Adipocyte (in vitro differentiated cells): ENCODE measurements at regions not wholly inside any gene's neighbourhood (a gene's known extent, or its start where the extent isn't known, plus 50 kb on each side); places are given as distances from the start of the nearest gene placed in this dataset.

Source experiments
- DNase-seq: peaks from one replicate; pipeline ENCODE4 v3.0.0-alpha.2; 2015; ENCODE audit warnings: low read depth
- H3K27me3 ChIP-seq: replicated peaks from 2 replicates; pipeline ENCODE4 v1.7.0; 2013; ENCODE audit warnings: mild to moderate bottlenecking, low read length, moderate library complexity; ENCODE audit not compliant: control insufficient read depth, insufficient read depth
- H3K36me3 ChIP-seq: 2 replicates; pipeline ENCODE4 v1.7.0; 2013; ENCODE audit warnings: low read length, mild to moderate bottlenecking, moderate library complexity; ENCODE audit not compliant: control insufficient read depth, insufficient read depth, severe bottlenecking
- H3K4me1 ChIP-seq: 2 replicates; pipeline ENCODE4 v1.7.0; 2013; ENCODE audit warnings: mild to moderate bottlenecking, low read length, moderate library complexity; ENCODE audit not compliant: control insufficient read depth, insufficient read depth
- H3K4me3 ChIP-seq: 2 replicates; pipeline ENCODE4 v1.7.0; 2013; ENCODE audit warnings: mild to moderate bottlenecking, low read length, moderate library complexity
- H3K9ac ChIP-seq: 2 replicates; pipeline ENCODE4 v1.7.0; 2013; ENCODE audit warnings: mild to moderate bottlenecking, low read length, moderate library complexity
- H3K9me3 ChIP-seq: 2 replicates; pipeline ENCODE4 v1.7.0; 2013; ENCODE audit warnings: mild to moderate bottlenecking, low read length, moderate library complexity; ENCODE audit not compliant: control insufficient read depth

- Histone ChIP-seq H3K9me3 (no peaks in the 10 kb centered on the region), H3K27me3 (no peaks in the 10 kb centered on the region), H3K4me3 (no peak overlapping the region), H3K9ac (no peak overlapping the region), H3K4me1 (no peaks in the 10 kb centered on the region), H3K36me3 (no peaks in the 10 kb centered on the region)
- no peak for DNase-seq
Measured at GRCh38 chr9:26373616-26374015, 519.0 kb downstream of the CAAP1 start.

- Histone ChIP-seq H3K27me3 (no peaks in the 10 kb centered on the region), H3K9ac (no peak overlapping the region), H3K4me3 (no peak overlapping the region), H3K4me1 (no peaks in the 10 kb centered on the region), H3K36me3 (no peaks in the 10 kb centered on the region), H3K9me3 (no peaks in the 10 kb centered on the region)
- DNase-seq: no peak
Measured at GRCh38 chr9:26371236-26371635, 521.4 kb downstream of the CAAP1 start.

- peak; percentile 84 for DNase-seq
- H3K4me1 ChIP-seq: no peaks in the 10 kb centered on the region
- H3K9ac ChIP-seq: no peak overlapping the region
- H3K36me3 ChIP-seq: no peaks in the 10 kb centered on the region
- H3K9me3 ChIP-seq: no peaks in the 10 kb centered on the region
- H3K27me3 ChIP-seq: no peaks in the 10 kb centered on the region
- no peak overlapping the region for H3K4me3 ChIP-seq
Measured at GRCh38 chr9:26369093-26369492, 523.5 kb downstream of the CAAP1 start.

DNA sequence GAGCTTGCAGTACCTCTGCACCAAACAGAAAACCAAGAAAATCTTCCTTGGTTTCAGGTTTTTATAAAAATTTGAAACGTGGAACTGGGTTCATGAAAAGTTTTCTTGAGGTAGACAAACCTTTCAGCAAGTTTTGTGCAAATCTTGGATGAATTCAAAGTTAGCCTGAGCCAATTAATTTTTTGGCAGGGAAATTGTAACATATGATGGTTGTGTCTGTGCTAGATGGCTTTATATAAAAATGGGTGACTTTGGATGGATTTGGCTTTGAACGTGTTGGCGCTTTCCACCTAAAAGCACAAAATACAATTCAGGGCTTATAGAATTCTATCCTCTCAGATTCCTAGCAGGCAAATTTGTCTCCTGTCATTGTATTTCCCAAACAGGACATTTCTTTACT lies 524.4 kb downstream of the CAAP1 start:
- Histone ChIP-seq H3K36me3 (no peaks in the 10 kb centered on the region), H3K4me1 (no peaks in the 10 kb centered on the region), H3K4me3 (no peak overlapping the region), H3K9me3 (no peaks in the 10 kb centered on the region), H3K27me3 (no peaks in the 10 kb centered on the region), H3K9ac (no peak overlapping the region)
- DNase-seq: no peak

- no peak for DNase-seq
- Histone ChIP-seq H3K4me1 (no peaks in the 10 kb centered on the region), H3K9ac (no peak overlapping the region), H3K36me3 (no peaks in the 10 kb centered on the region), H3K4me3 (no peak overlapping the region), H3K27me3 (no peaks in the 10 kb centered on the region), H3K9me3 (no peaks in the 10 kb centered on the region)
Measured at GRCh38 chr9:26361010-26361409, 531.6 kb downstream of the CAAP1 start.

- no peaks in the 10 kb centered on the region for H3K4me1 ChIP-seq
- H3K4me3 ChIP-seq: no peak overlapping the region
- no peaks in the 10 kb centered on the region for H3K27me3 ChIP-seq
- no peak overlapping the region for H3K9ac ChIP-seq
- H3K9me3 ChIP-seq: no peaks in the 10 kb centered on the region
- H3K36me3 ChIP-seq: no peaks in the 10 kb centered on the region
- peak; percentile 44 for DNase-seq
Measured at GRCh38 chr9:26358836-26359235, 533.8 kb downstream of the CAAP1 start.

- DNase-seq: no peak
- Histone ChIP-seq H3K36me3 (no peaks in the 10 kb centered on the region), H3K4me1 (no peaks in the 10 kb centered on the region), H3K4me3 (no peak overlapping the region), H3K27me3 (no peaks in the 10 kb centered on the region), H3K9me3 (no peaks in the 10 kb centered on the region), H3K9ac (no peak overlapping the region)
Measured at GRCh38 chr9:26357803-26358344, 534.7 kb downstream of the CAAP1 start.

DNA sequence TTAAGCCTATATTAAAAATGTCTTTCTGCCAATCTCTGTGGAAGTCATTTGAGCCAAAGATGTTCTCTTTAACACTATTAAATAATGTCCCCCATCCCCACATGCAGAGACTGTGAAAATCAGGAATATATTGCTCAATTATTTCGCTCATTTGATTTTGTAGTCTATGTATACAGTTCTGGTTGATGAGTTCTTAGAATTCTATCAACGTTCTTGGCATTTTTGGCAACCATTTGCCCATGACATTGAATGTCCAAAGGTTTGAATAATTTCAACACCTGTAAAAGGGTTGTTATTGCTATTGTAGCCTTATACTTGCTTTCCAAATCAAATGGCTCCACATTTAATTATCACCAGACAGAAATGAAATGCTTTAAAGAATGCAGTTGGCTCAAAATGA lies 536.1 kb downstream of the CAAP1 start:
- H3K27me3 ChIP-seq: no peaks in the 10 kb centered on the region
- H3K9ac ChIP-seq: no peak overlapping the region
- no peaks in the 10 kb centered on the region for H3K36me3 ChIP-seq
- H3K4me1 ChIP-seq: no peaks in the 10 kb centered on the region
- H3K4me3 ChIP-seq: no peak overlapping the region
- DNase-seq: no peak
- H3K9me3 ChIP-seq: peaks cover under 1% of the 10 kb centered on the region

DNA sequence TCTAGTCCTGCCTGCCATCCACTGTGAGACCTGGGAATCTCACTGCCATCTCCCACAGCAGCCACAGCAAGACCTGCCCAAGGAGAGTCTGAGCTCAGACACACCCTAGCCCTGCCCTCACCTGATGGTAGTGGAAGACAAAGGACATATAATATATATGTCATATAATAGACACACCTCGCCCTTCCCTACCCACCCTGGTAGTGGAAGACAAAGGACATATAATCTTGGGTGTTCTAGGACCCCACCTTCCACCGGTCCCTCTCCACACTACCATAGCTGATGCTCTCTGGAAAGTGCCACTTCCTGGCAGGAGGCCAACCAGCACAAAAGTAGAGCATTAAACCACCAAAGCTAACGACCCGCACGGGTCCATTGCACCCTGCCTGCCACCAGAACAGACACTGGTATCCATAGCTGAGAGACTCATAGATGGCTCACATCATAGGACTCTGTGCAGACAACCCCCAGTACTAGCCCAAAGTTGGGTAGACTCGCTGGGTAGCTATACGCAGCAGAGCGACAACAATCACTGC lies 545.6 kb downstream of the CAAP1 start:
- no peaks in the 10 kb centered on the region for H3K36me3 ChIP-seq
- H3K4me1 ChIP-seq: no peaks in the 10 kb centered on the region
- no peak overlapping the region for H3K4me3 ChIP-seq
- peaks cover 27% of the 10 kb centered on the region for H3K9me3 ChIP-seq
- DNase-seq: no peak
- no peak overlapping the region for H3K9ac ChIP-seq
- no peaks in the 10 kb centered on the region for H3K27me3 ChIP-seq

DNA sequence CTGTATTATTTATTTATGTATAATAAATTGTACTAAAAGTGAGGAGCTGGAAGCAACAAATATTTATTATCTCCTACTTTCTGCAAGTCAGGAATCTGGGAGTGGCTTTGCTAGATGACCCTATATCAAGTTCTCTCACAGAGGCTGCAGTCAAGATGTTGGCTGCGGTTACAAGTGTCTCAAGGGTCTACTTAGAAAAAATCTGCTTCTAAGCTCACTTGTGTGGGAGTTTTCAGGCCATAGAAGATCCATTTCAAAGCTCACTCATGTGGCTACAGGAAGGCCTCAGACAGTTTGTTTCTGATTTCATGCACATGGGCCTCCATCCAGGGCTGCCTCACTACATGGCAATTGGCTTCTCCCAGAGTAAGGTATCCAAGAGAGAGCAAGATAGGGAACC lies 551.1 kb downstream of the CAAP1 start:
- Histone ChIP-seq H3K27me3 (no peaks in the 10 kb centered on the region), H3K9me3 (peaks cover 14% of the 10 kb centered on the region), H3K4me3 (no peak overlapping the region), H3K4me1 (no peaks in the 10 kb centered on the region), H3K9ac (no peak overlapping the region), H3K36me3 (no peaks in the 10 kb centered on the region)
- no peak for DNase-seq

DNA sequence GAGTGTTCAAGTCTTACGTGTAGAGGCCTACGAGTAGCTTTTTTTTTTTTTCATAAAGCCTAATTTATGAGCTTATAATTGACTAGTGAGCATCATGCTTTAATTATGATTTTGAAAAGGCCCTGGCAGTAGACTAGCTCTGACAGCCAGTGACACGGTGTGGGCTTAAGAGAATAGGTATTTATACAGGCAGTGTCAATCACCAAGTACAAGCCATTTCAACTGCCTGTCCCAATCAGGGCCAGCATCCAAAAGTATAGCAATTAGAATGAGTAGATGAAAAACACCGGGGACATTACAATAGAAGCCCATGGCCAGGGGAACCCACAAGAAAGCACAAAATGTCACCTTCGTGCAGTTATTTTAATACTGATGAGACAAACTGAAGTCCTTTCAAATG lies 552.8 kb downstream of the CAAP1 start:
- no peak for DNase-seq
- Histone ChIP-seq H3K4me3 (no peak overlapping the region), H3K9me3 (peaks cover 11% of the 10 kb centered on the region), H3K27me3 (no peaks in the 10 kb centered on the region), H3K9ac (no peak overlapping the region), H3K4me1 (no peaks in the 10 kb centered on the region), H3K36me3 (no peaks in the 10 kb centered on the region)

DNA sequence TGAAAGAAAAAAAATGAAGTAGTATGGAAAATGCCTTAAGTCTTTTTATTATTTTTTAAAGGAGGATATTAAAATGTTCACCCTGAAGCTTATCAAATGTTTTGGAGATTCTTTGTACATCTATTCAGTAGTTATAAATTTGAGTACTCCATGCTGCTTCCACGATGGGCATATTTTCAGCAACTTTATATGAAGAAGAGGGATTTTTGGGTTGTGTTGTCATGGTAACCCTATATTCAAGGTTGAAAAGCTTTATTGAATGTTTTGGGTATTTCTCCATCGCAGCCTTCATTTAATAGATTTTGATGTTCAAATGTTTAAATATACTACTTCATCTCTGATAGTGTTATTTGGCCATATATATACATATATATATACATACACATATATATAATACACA lies 557.5 kb downstream of the CAAP1 start:
- Histone ChIP-seq H3K4me3 (no peak overlapping the region), H3K9ac (no peak overlapping the region), H3K4me1 (peaks cover 3% of the 10 kb centered on the region), H3K27me3 (no peaks in the 10 kb centered on the region), H3K36me3 (no peaks in the 10 kb centered on the region), H3K9me3 (no peaks in the 10 kb centered on the region)
- no peak for DNase-seq
